ENCODE measurements at regions not wholly inside any gene's neighbourhood (a gene's known extent, or its start where the extent isn't known, plus 50 kb on each side); places are given as distances from the start of the nearest gene placed in this dataset.
"Not testable (repeated sequence)": the region's sequence is repeated elsewhere in the genome, so short reads cannot be mapped to it uniquely, and the experiment has no call there.

DNA sequence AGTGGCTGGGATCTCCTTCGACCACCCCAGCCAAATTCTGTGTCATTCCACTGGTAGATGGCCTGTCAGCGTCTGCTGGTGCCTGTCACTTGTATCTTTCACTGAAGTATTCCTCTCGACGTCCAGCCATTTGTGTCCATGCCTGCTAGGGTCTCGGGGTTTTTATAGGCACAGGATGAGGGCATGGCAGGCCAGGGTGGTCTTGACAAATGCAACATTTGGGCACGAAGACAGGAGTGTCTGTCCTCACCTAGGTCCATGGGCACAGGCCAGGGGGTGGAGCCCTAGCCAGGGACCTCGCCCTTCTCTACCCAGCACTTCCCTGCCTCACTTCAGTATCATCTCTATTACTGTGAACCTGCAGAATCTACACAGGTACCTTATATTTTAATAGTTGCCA, 2223.9 kb upstream of the ACO1 start:
- no peak for DNase-seq (ENCODE audit: low read depth)

DNA sequence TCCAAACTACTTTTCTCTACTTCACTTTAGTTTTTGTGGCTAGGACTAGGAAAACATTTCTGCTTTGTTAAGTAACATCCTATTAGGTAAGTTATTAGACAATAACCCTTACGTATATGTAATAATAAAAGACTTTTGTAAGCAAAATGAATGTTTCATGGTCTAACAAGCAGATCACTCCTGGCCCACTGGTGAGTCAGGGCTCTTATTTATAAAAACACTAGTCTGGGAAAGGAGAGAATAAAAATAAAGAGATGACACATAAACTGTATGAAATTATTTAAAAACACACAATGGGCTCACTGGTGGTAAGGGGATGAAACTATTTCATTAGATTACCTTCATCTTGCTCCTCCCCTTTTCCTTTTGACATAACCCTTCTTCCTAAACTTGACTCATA, 2212.2 kb upstream of the ACO1 start:
- no peak for DNase-seq (ENCODE audit: low read depth)

DNA sequence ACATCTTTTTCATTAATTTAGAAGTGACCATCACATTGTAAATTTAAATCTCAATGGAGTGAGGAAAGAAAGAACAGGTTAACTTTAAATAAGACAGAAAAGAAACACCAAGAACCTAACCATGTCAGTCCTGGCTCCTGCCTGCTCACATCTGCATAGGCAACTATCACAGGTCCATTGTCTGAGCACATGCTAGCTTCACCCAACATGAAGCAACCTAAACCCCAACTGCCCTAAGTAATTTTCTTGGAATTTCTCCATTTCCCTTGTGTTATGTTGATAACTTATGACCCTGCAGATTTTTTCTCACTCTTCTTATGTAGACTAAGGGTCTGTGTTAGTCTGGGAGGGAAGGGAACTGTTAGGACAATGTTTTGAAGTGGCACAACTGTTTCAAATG, 2205.8 kb upstream of the ACO1 start:
- no peak for DNase-seq (ENCODE audit: low read depth)

DNA sequence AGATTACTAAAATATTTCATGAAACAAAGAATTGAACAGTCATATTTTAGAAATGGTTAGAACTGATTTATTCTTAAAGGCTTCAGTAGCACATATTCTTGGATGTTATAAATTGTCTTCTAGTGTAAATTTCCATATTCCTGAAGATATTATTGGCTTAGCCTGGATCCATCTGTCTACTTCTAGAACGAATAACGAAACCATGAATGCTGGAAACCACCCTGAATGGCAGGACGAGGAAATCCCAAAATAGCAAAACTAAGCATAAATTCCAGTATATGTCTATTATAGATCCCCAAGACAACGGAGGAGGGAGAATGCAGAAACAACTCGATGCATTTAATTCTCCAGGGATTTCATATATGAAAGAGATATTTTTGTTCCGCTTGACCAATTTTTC, 2191.0 kb upstream of the ACO1 start:
- no peak for DNase-seq (ENCODE audit: low read depth)

DNA sequence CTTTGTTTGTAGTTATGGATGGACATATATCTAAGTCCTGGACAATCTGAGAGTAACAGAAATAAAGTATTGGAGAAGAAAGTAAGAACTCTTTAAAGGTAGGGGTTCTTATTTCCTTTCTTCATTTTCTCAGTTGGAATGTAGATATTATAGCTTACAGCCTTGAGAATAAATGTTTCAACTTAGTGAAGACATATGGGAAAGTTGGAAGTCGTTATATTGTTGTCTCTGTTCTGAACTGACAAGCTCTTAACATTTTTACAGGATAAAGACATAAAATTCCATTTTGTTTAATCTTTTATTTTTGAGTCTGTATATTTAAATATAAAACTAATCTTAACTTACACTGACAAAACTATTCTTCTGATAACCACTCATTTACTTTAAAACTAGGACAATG, 2187.5 kb upstream of the ACO1 start:
- DNase-seq (ENCODE audit: low read depth): no peak

DNA sequence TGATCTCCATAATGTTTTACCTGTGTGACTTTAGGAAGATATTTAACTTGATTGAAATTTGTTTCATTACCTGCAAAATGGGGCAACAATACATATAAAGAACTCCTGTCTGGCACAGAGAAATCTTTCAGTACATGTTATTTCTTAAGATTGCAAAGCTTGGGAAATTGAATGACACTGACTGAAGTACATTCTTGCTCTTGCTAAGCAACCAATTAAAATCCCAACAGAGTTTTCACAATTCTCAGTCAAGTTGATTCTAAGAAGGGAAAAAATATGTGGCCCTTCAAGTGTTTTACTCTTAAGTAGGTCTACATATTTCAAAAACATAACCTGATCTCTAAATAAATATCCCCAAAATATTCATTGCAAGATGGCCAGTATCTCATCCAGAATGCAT, 2187.0 kb upstream of the ACO1 start:
- DNase-seq (ENCODE audit: low read depth): no peak

DNA sequence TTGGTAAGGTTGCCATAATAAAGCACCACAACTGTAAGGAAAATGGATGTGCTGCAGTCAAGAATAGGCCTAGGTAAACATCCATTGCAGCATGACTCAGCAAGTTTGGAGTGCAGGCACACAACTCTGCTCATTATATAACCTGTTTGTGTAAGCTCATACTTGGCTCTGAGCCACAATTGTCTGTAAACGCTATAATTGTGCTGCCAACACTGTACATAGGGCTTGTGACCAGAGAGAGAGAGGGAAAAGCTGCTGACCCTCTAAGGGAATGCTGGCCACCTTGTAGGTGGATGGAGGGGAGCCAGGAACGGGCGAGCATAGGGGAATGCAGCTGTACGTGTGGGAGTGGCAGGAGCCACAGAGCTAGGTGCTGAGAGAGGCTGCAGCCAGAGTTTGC, 2186.5 kb upstream of the ACO1 start:
- DNase-seq (ENCODE audit: low read depth): no peak

DNA sequence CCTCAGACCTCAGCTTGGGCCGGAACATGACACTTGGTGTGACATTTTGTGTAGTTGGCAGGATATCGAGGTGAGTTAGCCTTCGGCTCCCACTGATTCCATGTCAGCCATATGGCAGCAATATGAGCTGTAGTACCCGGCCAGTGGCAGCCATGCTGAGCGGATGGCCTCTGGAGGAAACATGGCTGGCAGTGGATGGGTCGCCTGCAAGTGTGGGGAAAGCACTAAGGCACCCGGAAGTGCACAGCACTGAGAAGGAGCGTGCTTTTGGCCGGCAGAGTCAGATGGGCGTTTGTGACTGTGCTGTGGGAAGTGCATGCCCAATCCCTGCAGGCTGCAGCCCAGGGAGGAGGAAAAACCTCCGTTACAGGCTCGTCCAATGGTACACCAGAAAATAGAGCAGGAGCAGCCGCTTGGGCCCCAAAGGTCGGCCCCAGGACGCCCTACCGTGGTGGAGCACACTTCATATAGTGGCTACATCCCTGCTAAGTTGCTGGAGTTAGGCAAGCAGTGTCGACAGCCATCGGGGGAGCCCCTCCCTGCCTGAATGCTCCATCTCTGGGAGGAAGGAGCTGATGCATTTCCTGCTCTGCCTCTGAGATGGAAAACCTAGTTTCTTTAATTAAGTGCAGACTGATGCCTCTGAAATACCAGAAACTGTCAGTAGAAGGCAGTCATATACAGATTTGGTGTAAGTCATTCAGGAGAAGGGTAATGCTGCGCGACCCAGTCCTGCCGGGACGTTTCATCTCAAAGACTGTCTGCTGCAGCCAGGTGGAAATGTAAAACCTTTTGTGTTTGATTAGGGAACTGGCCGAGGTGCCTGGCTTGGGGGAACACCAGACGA, 2185.8 kb upstream of the ACO1 start:
- DNase-seq (ENCODE audit: low read depth): no peak

DNA sequence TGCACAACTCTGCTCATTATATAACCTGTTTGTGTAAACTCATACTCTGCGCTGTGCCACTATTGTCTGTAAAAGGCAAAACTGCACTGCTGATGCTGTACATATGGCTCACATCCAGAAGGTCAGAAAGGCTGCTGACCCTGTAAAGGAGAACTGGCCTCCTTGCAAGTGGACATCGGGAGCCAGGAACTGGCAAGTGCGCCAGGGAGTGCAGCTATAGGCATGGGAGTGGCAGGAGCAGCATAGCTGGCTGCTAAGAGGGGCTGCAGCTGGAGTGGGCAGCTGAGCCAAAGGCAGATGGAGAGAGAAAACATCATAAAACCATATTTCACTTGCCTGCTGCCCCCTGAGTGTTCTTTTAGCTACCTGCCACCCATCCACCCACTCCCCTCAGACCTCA, 2183.4 kb upstream of the ACO1 start:
- no peak for DNase-seq (ENCODE audit: low read depth)

DNA sequence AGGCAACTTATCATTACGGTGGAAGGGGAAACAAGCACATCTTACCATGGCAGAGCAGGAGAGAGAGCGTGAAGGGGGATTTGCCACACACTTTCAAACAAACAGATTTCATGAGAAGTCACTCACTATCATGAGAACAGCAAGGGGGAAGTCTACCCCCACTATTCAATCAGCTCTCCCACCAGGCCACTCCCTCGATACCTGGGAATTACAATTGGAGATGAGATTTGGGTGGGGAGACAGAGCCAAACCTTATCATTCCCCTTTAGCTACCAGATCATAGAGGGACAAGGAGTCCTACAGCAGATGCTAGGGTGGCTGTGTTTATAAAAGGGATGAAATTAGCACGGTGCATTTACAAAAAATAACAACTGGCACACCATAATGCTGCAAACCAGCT, 2149.4 kb upstream of the ACO1 start:
- DNase-seq (ENCODE audit: low read depth): no peak

DNA sequence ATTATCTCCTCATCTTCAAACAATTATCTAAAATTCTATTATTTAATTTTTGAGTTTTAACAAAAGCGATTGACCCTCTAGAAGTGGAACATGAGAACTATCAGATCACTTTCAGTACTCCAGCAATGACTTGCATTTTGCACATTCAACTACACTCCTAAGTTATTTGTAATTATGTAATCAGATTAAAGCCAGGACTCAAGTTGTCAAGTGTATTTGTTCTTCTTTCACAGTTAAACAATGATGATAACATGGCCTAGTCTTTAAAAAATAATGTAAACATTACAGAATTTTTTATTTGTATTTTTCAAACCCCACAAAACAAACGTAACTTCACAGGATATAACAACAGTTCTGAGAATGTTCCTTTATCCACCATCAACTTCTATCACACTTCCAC, 2148.9 kb upstream of the ACO1 start:
- no peak for DNase-seq (ENCODE audit: low read depth)

DNA sequence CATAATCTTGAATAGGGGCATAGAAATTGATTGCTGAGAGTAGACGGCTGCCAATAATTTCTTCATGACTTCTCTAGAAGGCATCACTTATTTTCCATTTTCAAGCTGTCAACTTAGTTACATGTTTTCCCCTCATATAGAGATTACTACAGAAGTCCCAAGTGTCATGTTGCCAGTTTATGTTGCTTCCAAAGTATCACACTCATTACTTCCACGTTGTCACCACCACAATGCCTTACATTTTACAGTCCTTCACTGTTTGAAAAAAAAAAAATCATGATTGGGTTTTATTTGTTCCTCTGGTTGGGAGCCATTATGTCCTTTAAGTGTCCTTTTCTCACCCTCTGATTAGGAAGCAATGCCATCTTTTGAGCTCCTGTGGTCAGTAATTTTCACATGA, 2144.6 kb upstream of the ACO1 start:
- no peak for DNase-seq (ENCODE audit: low read depth)

DNA sequence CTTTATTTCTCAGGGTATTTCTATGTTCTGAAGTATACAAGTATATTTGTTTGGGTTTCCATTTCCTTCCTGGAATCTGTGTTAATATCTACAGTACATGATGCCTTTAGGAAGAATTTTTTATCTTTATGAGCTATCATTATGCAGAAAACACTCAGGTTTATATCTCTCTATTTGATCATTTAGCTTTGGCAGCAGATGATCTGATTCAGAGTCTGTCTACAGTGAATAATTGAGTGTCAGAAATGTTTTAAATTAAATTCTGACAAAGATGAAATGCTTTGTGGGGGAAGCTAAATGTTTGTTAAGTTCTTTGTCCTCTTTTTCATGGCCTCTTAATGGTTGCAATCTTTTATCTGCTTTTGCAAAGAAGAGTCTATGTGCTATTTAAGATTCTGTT, 2141.0 kb upstream of the ACO1 start:
- DNase-seq (ENCODE audit: low read depth): no peak

DNA sequence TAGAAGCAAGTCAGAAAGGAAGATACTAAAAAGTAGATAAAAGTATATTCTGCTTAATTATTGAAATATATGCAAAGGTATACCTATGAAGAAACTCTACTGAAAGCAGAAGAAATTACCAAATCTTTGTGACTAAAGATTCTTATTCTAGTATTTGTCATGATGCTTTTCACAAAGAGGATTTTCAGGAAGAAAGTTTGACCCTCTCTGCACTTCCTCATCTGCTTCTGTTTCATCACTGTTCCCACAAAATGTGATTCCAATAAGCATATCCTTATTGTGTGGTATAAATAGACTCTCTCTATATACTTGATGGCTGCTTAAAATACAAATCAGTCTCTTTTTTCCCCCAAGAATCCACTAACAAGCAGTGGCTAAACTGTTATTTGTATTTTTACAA, 2139.6 kb upstream of the ACO1 start:
- no peak for DNase-seq (ENCODE audit: low read depth)

DNA sequence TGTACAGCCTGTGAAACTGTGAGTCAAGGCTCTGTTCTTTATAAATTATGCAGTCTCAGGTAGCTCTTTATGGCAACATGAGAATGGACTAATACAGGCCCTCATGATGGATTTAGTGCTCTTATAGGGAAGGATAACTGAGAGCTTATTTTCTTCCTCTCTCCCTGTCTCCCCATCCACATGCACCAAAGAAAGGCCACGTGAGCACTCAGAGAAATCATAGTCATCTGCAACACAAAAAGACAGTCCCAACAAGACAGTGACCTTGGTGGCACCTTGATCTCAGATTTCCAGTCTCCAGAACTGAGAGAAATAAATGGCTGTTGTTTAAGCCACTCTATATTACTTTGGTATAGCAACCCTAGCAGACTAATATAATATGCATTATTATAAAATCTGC, 2133.6 kb upstream of the ACO1 start:
- no peak for DNase-seq (ENCODE audit: low read depth)

DNA sequence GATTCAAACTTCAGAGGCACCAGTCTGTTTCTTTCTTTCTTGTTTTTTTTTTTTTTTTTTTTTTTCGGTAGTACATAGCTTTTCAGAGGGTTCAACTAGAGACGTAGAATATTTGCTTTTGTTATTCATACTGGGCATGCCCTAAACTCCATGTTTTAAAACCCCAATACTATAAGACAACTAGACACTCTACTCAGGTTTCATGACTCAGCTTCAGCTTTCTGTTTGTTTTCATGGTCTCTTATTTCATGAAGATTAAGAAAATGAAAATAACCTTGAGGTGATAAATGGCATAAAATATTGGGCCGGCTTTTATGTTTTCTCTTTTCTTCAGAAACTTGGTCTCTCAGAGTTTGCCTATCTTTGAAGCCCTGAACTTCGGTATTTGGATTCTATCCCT, 2126.3 kb upstream of the ACO1 start:
- no peak for DNase-seq (ENCODE audit: low read depth)

DNA sequence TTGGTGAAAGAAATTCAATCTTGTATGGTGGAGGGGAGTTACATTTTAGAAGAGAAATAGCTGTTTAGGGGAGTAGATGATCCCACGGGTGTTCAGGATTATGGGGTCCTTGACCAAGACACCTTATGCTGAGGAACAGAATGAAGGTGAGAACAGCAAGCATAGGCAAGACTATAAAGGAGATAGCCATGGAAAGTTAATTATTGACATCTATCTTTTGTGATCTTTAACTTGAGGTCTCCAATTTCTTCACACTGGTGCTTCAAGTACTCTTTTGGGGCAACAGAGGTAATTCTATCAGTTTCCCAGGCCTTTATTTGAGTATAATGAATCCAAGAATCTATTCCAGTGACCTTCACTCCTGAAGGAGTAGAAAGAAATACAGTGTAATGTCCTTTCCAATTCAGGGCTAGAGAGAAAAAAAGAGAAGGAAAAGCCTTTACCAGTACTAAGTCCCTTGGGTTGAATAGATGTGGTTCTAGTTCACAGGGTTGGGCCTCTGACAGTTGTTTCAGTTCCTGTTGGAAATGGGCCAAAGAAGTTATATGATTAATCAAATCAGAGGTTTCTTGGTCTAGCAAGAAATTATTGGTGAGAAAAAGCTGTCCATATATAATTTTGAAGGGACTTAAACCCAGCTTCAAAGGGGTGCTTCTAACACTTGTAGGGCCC, 2104.1 kb upstream of the ACO1 start:
- no peak for DNase-seq (ENCODE audit: low read depth)

DNA sequence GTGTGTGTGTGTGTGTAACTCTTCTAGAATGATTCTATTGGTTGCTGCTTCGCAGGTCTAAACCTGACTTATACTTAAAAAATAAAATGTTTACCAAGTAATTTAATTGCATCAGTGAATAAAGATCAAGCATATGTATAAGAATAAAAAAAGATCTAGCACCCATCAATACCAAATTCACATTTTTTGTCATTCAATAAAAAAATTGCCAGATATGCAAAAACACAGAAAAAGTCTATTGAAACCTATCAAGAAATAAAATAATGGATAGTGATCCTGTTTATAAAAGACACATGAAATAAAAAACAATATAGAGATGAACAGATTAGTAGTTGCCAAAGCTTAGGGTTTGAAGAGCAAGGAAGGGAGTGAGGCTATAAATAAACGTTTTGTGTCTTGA, 2095.0 kb upstream of the ACO1 start:
- DNase-seq (ENCODE audit: low read depth): no peak

DNA sequence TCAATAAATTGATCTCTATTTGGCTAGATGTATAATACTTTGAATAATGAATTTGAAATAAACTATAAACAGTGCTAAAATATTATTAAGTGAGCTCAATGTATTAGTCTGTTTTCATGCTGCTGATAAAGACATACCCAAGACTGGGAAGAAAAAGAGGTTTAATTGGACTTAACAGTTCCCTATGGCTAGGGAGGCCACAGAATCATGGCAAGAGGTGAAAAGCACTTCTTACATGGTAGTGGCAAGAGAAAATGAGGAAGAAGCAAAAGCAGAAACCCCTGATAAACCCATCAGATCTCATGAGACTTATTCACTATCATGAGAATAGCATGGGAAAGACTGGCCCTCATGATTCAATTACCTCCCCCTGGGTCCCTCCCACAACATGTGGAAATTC, 2092.4 kb upstream of the ACO1 start:
- DNase-seq (ENCODE audit: low read depth): not testable (repeated sequence)

DNA sequence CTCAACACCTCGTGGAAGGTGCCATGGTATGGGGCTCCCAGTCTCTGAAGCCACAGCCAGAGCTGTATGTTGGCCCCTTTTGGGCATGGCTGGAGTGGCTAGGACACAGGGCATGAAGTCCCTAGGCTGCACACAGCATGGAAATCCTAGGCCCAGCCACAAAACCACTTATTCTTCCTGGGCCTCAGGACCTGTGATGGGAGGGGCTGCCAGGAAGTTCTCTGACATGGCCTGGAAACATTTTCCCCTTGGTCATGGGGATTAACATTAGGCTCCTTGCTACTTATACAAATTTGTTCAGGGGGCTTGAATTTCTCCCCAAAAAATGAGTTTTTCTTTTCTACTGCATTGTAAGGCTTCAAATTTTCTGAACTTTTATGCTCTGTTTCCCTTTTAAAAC, 2091.2 kb upstream of the ACO1 start:
- DNase-seq (ENCODE audit: low read depth): no peak

DNA sequence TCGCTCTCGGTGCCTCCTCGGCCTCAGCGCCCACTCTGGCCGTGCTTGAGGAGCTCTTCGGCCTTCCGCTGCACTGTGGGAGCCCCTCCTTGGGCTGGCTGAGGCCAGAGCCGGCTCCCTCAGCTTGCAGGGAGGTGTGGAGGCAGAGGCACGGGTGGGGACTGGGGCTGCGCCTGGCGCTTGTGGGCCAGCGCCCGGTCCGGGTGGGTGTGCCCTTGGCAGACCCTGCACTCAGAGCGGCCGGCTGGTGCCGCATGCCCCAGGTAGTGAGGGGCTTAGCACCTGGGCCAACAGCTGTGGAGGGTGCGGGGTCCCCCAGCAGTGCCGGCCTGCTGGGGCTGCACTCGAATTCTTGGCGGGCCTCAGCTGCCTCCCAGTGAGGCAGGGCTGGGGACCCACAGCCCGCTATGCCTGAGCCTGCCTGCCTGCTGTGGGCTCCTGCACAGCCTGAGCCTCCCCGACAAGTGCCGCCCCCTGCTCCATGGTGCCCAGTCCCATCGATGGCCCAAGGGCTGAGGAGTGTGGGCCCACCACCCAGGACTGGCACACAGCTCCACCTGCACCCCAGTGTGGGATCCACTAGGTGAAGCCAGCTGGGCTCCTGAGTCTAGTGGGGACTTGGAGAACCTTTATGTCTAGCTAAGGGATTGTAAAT, 2085.2 kb upstream of the ACO1 start:
- DNase-seq (ENCODE audit: low read depth): no peak

DNA sequence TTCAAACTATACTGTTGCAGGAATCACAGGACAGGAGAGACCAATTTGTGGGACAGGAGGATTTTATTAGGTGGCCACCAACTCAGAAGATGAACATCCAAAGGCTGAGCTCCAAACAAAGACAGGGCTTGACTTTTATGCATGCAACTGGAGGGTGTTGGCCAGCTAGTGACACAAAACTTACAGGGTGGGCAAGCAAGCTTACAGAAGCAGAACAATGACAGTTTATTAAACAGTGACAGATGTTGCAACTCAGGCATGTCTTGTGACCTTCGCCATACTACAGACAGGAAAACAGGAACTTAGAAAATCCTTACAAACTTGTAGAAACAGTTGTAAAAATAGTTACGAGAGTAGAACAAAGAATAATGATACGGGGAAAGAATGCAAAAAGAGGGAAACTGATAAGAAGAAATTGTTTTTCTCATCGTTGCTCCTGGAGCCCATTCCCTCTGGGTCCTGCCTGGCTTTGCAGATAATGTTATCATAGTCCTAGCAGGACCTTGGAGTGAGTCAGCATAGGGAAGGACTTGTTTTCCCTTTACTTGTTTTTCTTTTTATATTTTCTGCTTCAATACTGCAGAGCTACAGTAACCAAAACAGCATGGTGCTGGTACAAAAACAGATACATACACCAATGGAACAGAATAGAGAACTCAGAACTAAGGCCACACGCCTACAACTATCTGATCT, 2083.0 kb upstream of the ACO1 start:
- DNase-seq (ENCODE audit: low read depth): no peak

DNA sequence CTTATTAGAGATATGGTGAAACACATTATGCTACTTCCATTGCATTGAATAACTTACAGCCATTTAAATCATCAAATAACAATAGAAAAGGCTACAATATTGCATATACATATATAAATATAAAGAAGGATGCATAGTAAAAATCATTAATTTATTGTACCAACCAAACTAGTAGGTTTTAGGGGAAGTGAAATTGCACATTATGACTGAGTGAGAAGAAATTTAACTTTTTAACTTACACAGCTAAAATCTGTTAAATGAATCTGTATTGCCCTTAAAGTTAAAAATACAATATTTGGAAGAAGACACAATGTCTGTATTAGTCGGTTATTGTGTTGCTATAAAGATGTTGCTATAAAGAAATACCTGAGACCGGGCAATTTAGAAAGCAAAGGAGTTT, 2073.7 kb upstream of the ACO1 start:
- no peak for DNase-seq (ENCODE audit: low read depth)

Data from stromal cell of bone marrow (primary cell).